Endothelial cell of umbilical vein (primary cell): ENCODE measurements at regions not wholly inside any gene's neighbourhood (a gene's known extent, or its start where the extent isn't known, plus 50 kb on each side); places are given as distances from the start of the nearest gene placed in this dataset.

Source experiments
- BruUV-seq: library from RNA; stranded (reverse); fragments of 400-500 nt; replicated peaks from 2 replicates; lab custom pipeline; 2021; lab: Mats Ljungman, UMichigan
- CTCF ChIA-PET: fragments of 300-600, 350-600 bp; sonication (Branson Sonifier 250); formaldehyde crosslinking; loops from one replicate; lab custom pipeline; 2021; ENCODE audit warnings: antibody characterized with exemption, inconsistent platforms; lab: Charles Lee
- POLR2A ChIA-PET: fragments of 300-600, 350-600 bp; sonication (Branson Sonifier 250); formaldehyde crosslinking; loops from one replicate; lab custom pipeline; 2021; ENCODE audit warnings: antibody characterized with exemption, inconsistent platforms; lab: Charles Lee
- DNase-seq: peaks from one replicate; pipeline ENCODE4 v3.0.0-alpha.2; 2011; ENCODE audit warnings: low read depth, low spot score
- FAIRE-seq: peaks from 2 replicates; lab custom pipeline; 2011; peaks lifted over from hg19 to GRCh38; lab: Jason Lieb, UNC
- H2AFZ ChIP-seq: 2 replicates; pipeline ENCODE4 v1.6.0; 2012; ENCODE audit warnings: low read depth, low read length, control low read depth, inconsistent platforms
- H3K27ac ChIP-seq: 2 replicates; pipeline ENCODE4 v1.5.1; 2011; ENCODE audit warnings: low read depth, mild to moderate bottlenecking, control low read depth, low read length, moderate library complexity; ENCODE audit not compliant: insufficient read depth
- H3K27me3 ChIP-seq, 2 experiments: 2 replicates each; pipeline versions ENCODE4 v1.6.0 to v1.6.1; 2011; ENCODE audit warnings: low read length in 2 of 2, mixed read lengths in 1 of 2; ENCODE audit not compliant: control insufficient read depth in 2 of 2, insufficient read depth in 2 of 2
- H3K36me3 ChIP-seq, 2 experiments: 2 replicates in 1 of 2; 3 replicates in 1 of 2; pipeline ENCODE4 v1.5.1; 2011; ENCODE audit warnings: low read length in 2 of 2, mild to moderate bottlenecking in 1 of 2, moderate library complexity in 1 of 2; ENCODE audit not compliant: control insufficient read depth in 2 of 2, insufficient read depth in 2 of 2; ENCODE audit errors: extremely low read depth in 1 of 2
- H3K4me1 ChIP-seq: 3 replicates; pipeline ENCODE4 v1.5.1; 2011; ENCODE audit warnings: mild to moderate bottlenecking, low read length; ENCODE audit not compliant: control insufficient read depth, insufficient read depth; ENCODE audit errors: extremely low read depth
- H3K4me2 ChIP-seq: 2 replicates; pipeline ENCODE4 v1.6.1; 2011; ENCODE audit warnings: low read length, control low read depth, mixed read lengths; ENCODE audit not compliant: insufficient read depth
- H3K4me3 ChIP-seq, 3 experiments: fragments of 200-600 bp in 1 of 3; sonication (generic), shearing (Covaris generic) in 1 of 3; replicated peaks in 1 of 3; 2 replicates each; pipeline ENCODE4 v1.5.1; 2011 to 2016; ENCODE audit warnings: control low read depth in 3 of 3, low read length in 3 of 3, mild to moderate bottlenecking in 2 of 3, inconsistent platforms in 1 of 3, low read depth in 1 of 3, moderate library complexity in 1 of 3; ENCODE audit not compliant: insufficient read depth in 1 of 3
- H3K79me2 ChIP-seq: 2 replicates; pipeline ENCODE4 v1.6.0; 2012; ENCODE audit warnings: low read length, inconsistent platforms; ENCODE audit not compliant: control insufficient read depth, insufficient read depth
- H3K9ac ChIP-seq: replicated peaks from 2 replicates; pipeline ENCODE3; 2011; ENCODE audit warnings: low read length, control low read depth; ENCODE audit not compliant: insufficient read depth; ENCODE audit errors: extremely low read depth
- H3K9me1 ChIP-seq: replicated peaks from 3 replicates; pipeline ENCODE4 v1.6.0; 2011; ENCODE audit warnings: mild to moderate bottlenecking, low read length; ENCODE audit not compliant: control insufficient read depth, insufficient read depth; ENCODE audit errors: extremely low read depth
- H3K9me3 ChIP-seq: replicated peaks from 2 replicates; pipeline ENCODE4 v1.5.1; 2012; ENCODE audit warnings: low read length, inconsistent platforms; ENCODE audit not compliant: control insufficient read depth, insufficient read depth
- H4K20me1 ChIP-seq: replicated peaks from 2 replicates; pipeline ENCODE3; 2011; ENCODE audit warnings: mild to moderate bottlenecking, low read length; ENCODE audit not compliant: control insufficient read depth, insufficient read depth; ENCODE audit errors: extremely low read depth
- EZH2 ChIP-seq: IDR thresholded peaks from 2 replicates; pipeline ENCODE4 v1.6.1; 2012; ENCODE audit warnings: borderline replicate concordance, low read depth, mild to moderate bottlenecking, moderate library complexity, low read length, inconsistent platforms; ENCODE audit not compliant: severe bottlenecking
- FOS ChIP-seq: IDR thresholded peaks from 2 replicates; pipeline ENCODE4 v1.6.1; 2011; ENCODE audit warnings: mild to moderate bottlenecking, low read length, moderate library complexity, borderline replicate concordance; ENCODE audit not compliant: insufficient read depth
- GATA2 ChIP-seq: IDR thresholded peaks from 2 replicates; pipeline ENCODE4 v1.7.0; 2011; ENCODE audit warnings: low read depth, mild to moderate bottlenecking, moderate library complexity, mixed read lengths, low read length; ENCODE audit not compliant: insufficient read length, insufficient read depth
- MYC ChIP-seq: IDR thresholded peaks from one replicate; pipeline ENCODE4 v1.6.1; 2011; ENCODE audit warnings: mild to moderate bottlenecking, low read depth, low read length
- POLR2A ChIP-seq: IDR thresholded peaks from 2 replicates; pipeline ENCODE4 v1.6.1; 2012; ENCODE audit warnings: low read depth, mild to moderate bottlenecking, control low read depth, low read length
- POLR2AphosphoS5 ChIP-seq: IDR thresholded peaks from 2 replicates; pipeline ENCODE4 v1.6.1; 2012; ENCODE audit warnings: low read depth, mild to moderate bottlenecking, control low read depth, low read length, moderate library complexity; ENCODE audit not compliant: insufficient read depth
- dilution Hi-C: fragments of 300-500 bp; cut with MboI; formaldehyde crosslinking; loops from one replicate; pipeline ENCODE4 v1.15.0; 2019; ENCODE audit warnings: low sequenced_read_pairs; ENCODE audit not compliant: extremely low pct_ligation_motif_present
- intact Hi-C: fragments of 100-400 bp; cut with micrococcal nuclease; formaldehyde crosslinking; loops from one replicate; pipeline ENCODE4 v1.10.0; 2022
- TF ChIP-seq, protein P1 (sequence below), 2 donors: IDR thresholded peaks; 1 replicate in 1 of 2; 2 replicates in 1 of 2; pipeline ENCODE4 v1.5.1; 2011; ENCODE audit warnings: low read length in 2 of 2, mild to moderate bottlenecking in 2 of 2, moderate library complexity in 2 of 2, control low read depth in 1 of 2, inconsistent platforms in 1 of 2, low read depth in 1 of 2; ENCODE audit not compliant: insufficient read depth in 1 of 2; ENCODE audit errors: extremely low read depth in 1 of 2
- TF ChIP-seq, protein P2 (sequence below): IDR thresholded peaks from 2 replicates; pipeline ENCODE4 v1.6.1; 2011; ENCODE audit not compliant: insufficient read depth, insufficient read length

DNA sequence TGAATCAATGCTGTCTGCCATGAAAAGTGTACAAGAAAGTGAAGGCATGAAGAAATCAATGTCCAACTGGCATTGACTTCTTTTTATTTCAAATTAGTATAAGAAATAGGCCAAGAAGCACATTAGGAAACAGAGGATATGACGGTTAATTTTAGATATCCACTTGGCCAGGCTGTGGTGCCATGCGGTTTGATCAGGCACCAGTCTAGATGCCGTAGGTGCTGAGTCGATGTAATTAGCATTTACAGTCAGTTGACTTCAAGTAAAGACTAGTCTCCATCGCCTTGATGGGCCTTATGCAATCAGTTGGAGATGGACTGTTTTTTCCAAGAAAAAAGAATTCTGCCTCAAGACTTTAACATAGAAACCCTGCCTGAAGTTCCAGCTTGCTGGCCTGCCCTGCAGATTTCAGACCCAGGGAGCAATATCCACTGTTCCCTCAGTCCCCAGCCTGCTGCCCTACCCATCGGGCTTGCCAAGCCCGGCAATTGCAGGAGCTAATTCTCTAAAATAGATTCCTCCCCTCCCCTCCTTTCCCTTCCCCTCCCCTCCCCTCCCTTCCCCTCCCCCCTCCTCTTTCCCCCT lies 120.5 kb upstream of the PEG3 start:
- no peak for FAIRE-seq
- H3K4me3 ChIP-seq = no peak overlapping the region
- no peaks in the 10 kb centered on the region for H3K9me1 ChIP-seq
- H3K79me2 ChIP-seq = no peaks in the 10 kb centered on the region
- H4K20me1 ChIP-seq = no peaks in the 10 kb centered on the region
- H3K27me3 ChIP-seq = no peaks in the 10 kb centered on the region
- intact Hi-C loops = no loop called here
- no peaks in the 10 kb centered on the region for H3K36me3 ChIP-seq
- POLR2A ChIA-PET = no interaction called here
- no peak for DNase-seq
- dilution Hi-C loops = no loop called here
- TF ChIP-seq POLR2AphosphoS5 = no peak
- TF ChIP-seq, protein P1, sequence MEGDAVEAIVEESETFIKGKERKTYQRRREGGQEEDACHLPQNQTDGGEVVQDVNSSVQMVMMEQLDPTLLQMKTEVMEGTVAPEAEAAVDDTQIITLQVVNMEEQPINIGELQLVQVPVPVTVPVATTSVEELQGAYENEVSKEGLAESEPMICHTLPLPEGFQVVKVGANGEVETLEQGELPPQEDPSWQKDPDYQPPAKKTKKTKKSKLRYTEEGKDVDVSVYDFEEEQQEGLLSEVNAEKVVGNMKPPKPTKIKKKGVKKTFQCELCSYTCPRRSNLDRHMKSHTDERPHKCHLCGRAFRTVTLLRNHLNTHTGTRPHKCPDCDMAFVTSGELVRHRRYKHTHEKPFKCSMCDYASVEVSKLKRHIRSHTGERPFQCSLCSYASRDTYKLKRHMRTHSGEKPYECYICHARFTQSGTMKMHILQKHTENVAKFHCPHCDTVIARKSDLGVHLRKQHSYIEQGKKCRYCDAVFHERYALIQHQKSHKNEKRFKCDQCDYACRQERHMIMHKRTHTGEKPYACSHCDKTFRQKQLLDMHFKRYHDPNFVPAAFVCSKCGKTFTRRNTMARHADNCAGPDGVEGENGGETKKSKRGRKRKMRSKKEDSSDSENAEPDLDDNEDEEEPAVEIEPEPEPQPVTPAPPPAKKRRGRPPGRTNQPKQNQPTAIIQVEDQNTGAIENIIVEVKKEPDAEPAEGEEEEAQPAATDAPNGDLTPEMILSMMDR (IDR thresholded peaks at IDR 0.05; ENCODE audit: extremely low read depth in 1 of 2, insufficient read depth in 1 of 2, low read depth in 1 of 2, low read length in 2 of 2) = no peak
- TF ChIP-seq EZH2 = no peak
- TF ChIP-seq, protein P2, sequence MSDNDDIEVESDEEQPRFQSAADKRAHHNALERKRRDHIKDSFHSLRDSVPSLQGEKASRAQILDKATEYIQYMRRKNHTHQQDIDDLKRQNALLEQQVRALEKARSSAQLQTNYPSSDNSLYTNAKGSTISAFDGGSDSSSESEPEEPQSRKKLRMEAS = no peak
- no peak for TF ChIP-seq MYC
- TF ChIP-seq FOS = no peak
- no peak for TF ChIP-seq POLR2A
- no peak for TF ChIP-seq GATA2
- H3K27ac ChIP-seq = no peak overlapping the region
- BruUV-seq = no TSS peak
- no peak overlapping the region for H2AFZ ChIP-seq
- CTCF ChIA-PET = no interaction called here
- H3K9me3 ChIP-seq = peaks cover 6% of the 10 kb centered on the region
- no peak overlapping the region for H3K9ac ChIP-seq
- no peak overlapping the region for H3K4me2 ChIP-seq
- no peaks in the 10 kb centered on the region for H3K4me1 ChIP-seq
